ENCODE measurements at regions not wholly inside any gene's neighbourhood (a gene's known extent, or its start where the extent isn't known, plus 50 kb on each side); places are given as distances from the start of the nearest gene placed in this dataset.

- intact Hi-C loops (cut with DNase I), result no loop called here
These were observed 327.1 kb upstream of the NWD2 start for GRCh38 chr4:36917413-36917812.

GRCh38 chr4:36919721-36920120 lies 324.8 kb upstream of the NWD2 start:
- H3K36me3 ChIP-seq, result no peaks in the 10 kb centered on the region
- no peak overlapping the region for H3K27ac ChIP-seq
- no peak for TF ChIP-seq CTCF (IDR thresholded peaks at IDR 0.05)
- WGBS, 2 donors, result 97 to 99% methylated on average over 2 of the region's 2 CpGs
- no peak for FAIRE-seq
- H3K9me3 ChIP-seq, result no peaks in the 10 kb centered on the region
- DNase-seq, result no peak
- ATAC-seq, result no peak
- no peaks in the 10 kb centered on the region for H3K27me3 ChIP-seq
- no peaks in the 10 kb centered on the region for H3K4me1 ChIP-seq
- H3K4me3 ChIP-seq, result no peak overlapping the region
- intact Hi-C loops (cut with DNase I), result no loop called here

More at GRCh38 chr4:36917413-36917812, 327.1 kb upstream of the NWD2 start:
- Histone ChIP-seq H3K4me1 (no peaks in the 10 kb centered on the region), H3K27ac (no peak overlapping the region), H3K27me3 (no peaks in the 10 kb centered on the region), H3K4me3 (no peak overlapping the region), H3K36me3 (no peaks in the 10 kb centered on the region), H3K9me3 (no peaks in the 10 kb centered on the region)
- ATAC-seq (no peak), DNase-seq (no peak), FAIRE-seq (no peak)
- WGBS, 2 donors, result 78% methylated on average over 6 of the region's 6 CpGs
- no peak for TF ChIP-seq CTCF (IDR thresholded peaks at IDR 0.05)

- no peaks in the 10 kb centered on the region for H3K4me1 ChIP-seq
- H3K4me3 ChIP-seq, result no peak overlapping the region
- FAIRE-seq, result no peak
- H3K9me3 ChIP-seq, result no peaks in the 10 kb centered on the region
- H3K36me3 ChIP-seq, result no peaks in the 10 kb centered on the region
- intact Hi-C loops (cut with DNase I), result no loop called here
- no peaks in the 10 kb centered on the region for H3K27me3 ChIP-seq
- TF ChIP-seq CTCF (IDR thresholded peaks at IDR 0.05), result no peak
- no peak for DNase-seq
- no peak for ATAC-seq
- H3K27ac ChIP-seq, result no peak overlapping the region
These were observed 322.9 kb upstream of the NWD2 start for GRCh38 chr4:36921476-36922216.

GRCh38 chr4:36930562-36931111 lies 313.9 kb upstream of the NWD2 start:
- no peak for DNase-seq
- FAIRE-seq, result no peak
- intact Hi-C loops (cut with DNase I), result no loop called here
- ATAC-seq, result no peak
- WGBS, 2 donors, result 45 to 63% methylated on average over 1 of the region's 1 CpG
- no peaks in the 10 kb centered on the region for H3K9me3 ChIP-seq
- H3K36me3 ChIP-seq, result no peaks in the 10 kb centered on the region
- no peak overlapping the region for H3K4me3 ChIP-seq
- no peaks in the 10 kb centered on the region for H3K27me3 ChIP-seq
- no peaks in the 10 kb centered on the region for H3K4me1 ChIP-seq
- TF ChIP-seq CTCF (IDR thresholded peaks at IDR 0.05), result no peak
- no peak overlapping the region for H3K27ac ChIP-seq

- Histone ChIP-seq H3K4me1 (no peaks in the 10 kb centered on the region), H3K27ac (no peak overlapping the region), H3K4me3 (no peak overlapping the region), H3K36me3 (no peaks in the 10 kb centered on the region), H3K9me3 (no peaks in the 10 kb centered on the region), H3K27me3 (no peaks in the 10 kb centered on the region)
- no peak for ATAC-seq
- WGBS, 2 donors, result 56 to 63% methylated on average over 2 of the region's 2 CpGs
- intact Hi-C loops (cut with DNase I), result no loop called here
- TF ChIP-seq CTCF (IDR thresholded peaks at IDR 0.05), result no peak
- no peak for FAIRE-seq
- no peak for DNase-seq
These were observed 300.3 kb upstream of the NWD2 start for GRCh38 chr4:36944232-36944631.
